ENCODE measurements at regions not wholly inside any gene's neighbourhood (a gene's known extent, or its start where the extent isn't known, plus 50 kb on each side); places are given as distances from the start of the nearest gene placed in this dataset.

GRCh38 chr17:77849239-77849638 lies 109.3 kb upstream of the TNRC6C start:
- DNase-seq = no peak

- DNase-seq = no peak
Observed at GRCh38 chr17:77851921-77852320, 106.6 kb upstream of the TNRC6C start.

- no peak for DNase-seq
Observed at GRCh38 chr17:77852731-77853130, 105.8 kb upstream of the TNRC6C start.

GRCh38 chr17:77853191-77853977 lies 105.1 kb upstream of the TNRC6C start:
- no peak for DNase-seq

GRCh38 chr17:77854083-77854758 lies 104.3 kb upstream of the TNRC6C start:
- no peak for DNase-seq

- no peak for DNase-seq
Observed at GRCh38 chr17:77854759-77855745, 103.5 kb upstream of the TNRC6C start.

GRCh38 chr17:77856551-77857305 lies 101.8 kb upstream of the TNRC6C start:
- DNase-seq = no peak

GRCh38 chr17:77857306-77857555 lies 101.3 kb upstream of the TNRC6C start:
- no peak for DNase-seq

- no peak for DNase-seq
Observed at GRCh38 chr17:77857613-77858012, 100.9 kb upstream of the TNRC6C start.

GRCh38 chr17:77858291-77859034 lies 100.0 kb upstream of the TNRC6C start:
- DNase-seq = no peak

GRCh38 chr17:77859035-77859810 lies 99.3 kb upstream of the TNRC6C start:
- DNase-seq = no peak

- no peak for DNase-seq
Observed at GRCh38 chr17:77861133-77861695, 97.3 kb upstream of the TNRC6C start.

- DNase-seq = no peak
Observed at GRCh38 chr17:77861981-77862645, 96.4 kb upstream of the TNRC6C start.

- no peak for DNase-seq
Observed at GRCh38 chr17:77862890-77863813, 95.4 kb upstream of the TNRC6C start.

- DNase-seq = no peak
Observed at GRCh38 chr17:77863814-77864161, 94.7 kb upstream of the TNRC6C start.

- no peak for DNase-seq
Observed at GRCh38 chr17:77864234-77865111, 94.0 kb upstream of the TNRC6C start.

GRCh38 chr17:77865112-77865611 lies 93.3 kb upstream of the TNRC6C start:
- no peak for DNase-seq

- DNase-seq = no peak
Observed at GRCh38 chr17:77865716-77866115, 92.8 kb upstream of the TNRC6C start.
